ENCODE measurements at regions not wholly inside any gene's neighbourhood (a gene's known extent, or its start where the extent isn't known, plus 50 kb on each side); places are given as distances from the start of the nearest gene placed in this dataset.

- peak; percentile 49 for DNase-seq (ENCODE audit: low read depth)
Observed at GRCh38 chr12:77777274-77777673, 53.4 kb upstream of the NAV3 start.

GRCh38 chr12:77774761-77775160 is 55.9 kb upstream of the NAV3 start:
- DNase-seq (ENCODE audit: low read depth): no peak

GRCh38 chr12:77772676-77773298 is 57.9 kb upstream of the NAV3 start:
- DNase-seq (ENCODE audit: low read depth): no peak

GRCh38 chr12:77768558-77768957 is 62.1 kb upstream of the NAV3 start:
- DNase-seq (ENCODE audit: low read depth): no peak

- no peak for DNase-seq (ENCODE audit: low read depth)
Observed at GRCh38 chr12:77767756-77768343, 62.8 kb upstream of the NAV3 start.

- no peak for DNase-seq (ENCODE audit: low read depth)
Observed at GRCh38 chr12:77767335-77767734, 63.4 kb upstream of the NAV3 start.

GRCh38 chr12:77766224-77766623 is 64.5 kb upstream of the NAV3 start:
- no peak for DNase-seq (ENCODE audit: low read depth)

GRCh38 chr12:77761286-77761685 is 69.4 kb upstream of the NAV3 start:
- DNase-seq (ENCODE audit: low read depth): no peak

- no peak for DNase-seq (ENCODE audit: low read depth)
Observed at GRCh38 chr12:77760271-77761025, 70.2 kb upstream of the NAV3 start.

- DNase-seq (ENCODE audit: low read depth): no peak
Observed at GRCh38 chr12:77754086-77754485, 76.6 kb upstream of the NAV3 start.

GRCh38 chr12:77751939-77752338 is 78.8 kb upstream of the NAV3 start:
- DNase-seq (ENCODE audit: low read depth): peak; percentile 8

GRCh38 chr12:77746096-77746495 is 84.6 kb upstream of the NAV3 start:
- DNase-seq (ENCODE audit: low read depth): peak; percentile 10

- no peak for DNase-seq (ENCODE audit: low read depth)
Observed at GRCh38 chr12:77745624-77746023, 85.1 kb upstream of the NAV3 start.

GRCh38 chr12:77742631-77743030 is 88.1 kb upstream of the NAV3 start:
- no peak for DNase-seq (ENCODE audit: low read depth)

GRCh38 chr12:77741974-77742517 is 88.6 kb upstream of the NAV3 start:
- DNase-seq (ENCODE audit: low read depth): no peak

GRCh38 chr12:77736219-77736965 is 94.3 kb upstream of the NAV3 start:
- no peak for DNase-seq (ENCODE audit: low read depth)

- DNase-seq (ENCODE audit: low read depth): peak; percentile 32
Observed at GRCh38 chr12:77734214-77734883, 96.3 kb upstream of the NAV3 start.

- DNase-seq (ENCODE audit: low read depth): no peak
Observed at GRCh38 chr12:77728018-77728417, 102.7 kb upstream of the NAV3 start.

- DNase-seq (ENCODE audit: low read depth): no peak
Observed at GRCh38 chr12:77727442-77728001, 103.2 kb upstream of the NAV3 start.

GRCh38 chr12:77725611-77726010 is 105.1 kb upstream of the NAV3 start:
- peak; percentile 20 for DNase-seq (ENCODE audit: low read depth)
